ENCODE measurements at regions not wholly inside any gene's neighbourhood (a gene's known extent, or its start where the extent isn't known, plus 50 kb on each side); places are given as distances from the start of the nearest gene placed in this dataset.
"Not testable (repeated sequence)": the region's sequence is repeated elsewhere in the genome, so short reads cannot be mapped to it uniquely, and the experiment has no call there.

- ATAC-seq (no peak), DNase-seq (no peak)
- intact Hi-C loops (cut with DNase I, micrococcal nuclease) = no loop called here
Observed at GRCh38 chr16:55012793-55013192, 82.1 kb downstream of the IRX5 start.

- ATAC-seq (no peak), DNase-seq (no peak)
- intact Hi-C loops (cut with DNase I, micrococcal nuclease) = no loop called here
Observed at GRCh38 chr16:55014022-55014421, 83.4 kb downstream of the IRX5 start.

GRCh38 chr16:55015181-55015913 lies 84.7 kb downstream of the IRX5 start:
- intact Hi-C loops (cut with DNase I, micrococcal nuclease) = no loop called here
- no peak for ATAC-seq
- no peak for DNase-seq

DNA sequence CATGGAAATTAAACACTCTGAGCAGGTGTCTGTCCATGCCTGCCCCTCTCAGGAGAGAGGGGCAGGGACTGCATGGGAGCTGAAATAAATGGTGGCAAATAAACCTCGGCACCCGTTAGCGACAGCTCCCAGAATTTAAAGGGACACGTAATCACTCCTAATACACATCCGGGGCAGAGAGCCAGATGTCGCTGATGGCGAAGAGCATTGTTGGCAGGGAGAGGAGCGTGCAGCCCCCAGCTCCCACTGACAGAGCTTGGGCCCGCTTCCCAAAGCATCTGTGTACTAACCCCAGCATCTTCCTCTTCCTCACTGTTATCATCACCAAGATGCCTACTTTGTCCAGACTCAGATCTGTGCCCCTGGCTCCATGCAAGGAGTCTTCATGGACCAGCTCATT lies 85.8 kb downstream of the IRX5 start:
- ATAC-seq (no peak), DNase-seq (no peak)
- intact Hi-C loops (cut with DNase I, micrococcal nuclease) = no loop called here

DNA sequence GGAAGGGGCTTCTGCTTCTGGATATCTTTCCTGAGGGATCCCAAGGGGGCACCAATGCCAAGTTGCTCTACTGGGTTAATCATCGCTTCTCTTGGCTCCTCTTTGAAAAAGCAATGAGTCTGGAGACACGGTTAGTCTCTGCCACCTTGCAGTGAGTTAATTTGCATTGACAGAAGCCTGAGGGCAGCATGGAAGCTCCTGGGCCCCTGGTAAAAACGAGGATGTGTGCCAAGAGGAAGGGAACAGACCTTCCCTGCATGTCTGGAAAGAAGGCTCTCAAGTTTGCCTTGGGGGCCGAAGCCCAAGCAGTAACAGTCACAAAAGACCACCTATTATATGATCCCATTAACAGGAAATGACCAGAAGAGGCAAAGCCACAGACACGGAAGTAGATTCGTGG lies 86.7 kb downstream of the IRX5 start:
- DNase-seq = no peak
- no peak for ATAC-seq
- intact Hi-C loops (cut with DNase I, micrococcal nuclease) = no loop called here

- intact Hi-C loops (cut with DNase I, micrococcal nuclease) = no loop called here
- DNase-seq = no peak
- ATAC-seq = no peak
Observed at GRCh38 chr16:55018881-55019280, 88.2 kb downstream of the IRX5 start.

DNA sequence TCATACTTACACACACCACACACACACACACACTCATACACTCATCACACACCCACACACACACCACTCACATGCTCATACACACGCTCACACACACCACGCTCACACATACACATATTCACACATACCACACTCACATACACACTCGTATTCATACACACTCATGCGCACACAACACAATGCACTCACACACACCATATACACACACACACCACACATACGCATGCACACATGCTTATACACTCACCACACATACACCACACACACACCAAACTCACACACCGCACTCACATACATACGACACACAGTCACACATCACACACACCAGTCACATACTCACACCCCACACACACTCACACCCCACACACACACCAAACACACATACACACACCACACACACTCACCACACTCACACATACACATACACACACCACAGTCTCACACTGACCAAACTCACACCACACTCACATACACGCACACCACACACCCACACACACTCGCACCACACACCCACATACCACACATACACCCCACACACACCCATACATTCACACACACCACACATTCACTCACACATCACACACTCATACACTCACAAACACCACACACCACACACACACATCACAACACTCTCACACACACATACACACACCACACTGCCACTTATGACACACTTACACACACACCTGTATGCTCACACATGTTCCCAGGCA lies 88.9 kb downstream of the IRX5 start:
- intact Hi-C loops (cut with DNase I, micrococcal nuclease) = no loop called here
- DNase-seq (no peak), ATAC-seq (no peak)

GRCh38 chr16:55021595-55022475 lies 91.2 kb downstream of the IRX5 start:
- intact Hi-C loops (cut with DNase I, micrococcal nuclease) = no loop called here
- DNase-seq (peak in 1 of 2 donors; percentile 18), ATAC-seq (peak; percentile 82)

DNA sequence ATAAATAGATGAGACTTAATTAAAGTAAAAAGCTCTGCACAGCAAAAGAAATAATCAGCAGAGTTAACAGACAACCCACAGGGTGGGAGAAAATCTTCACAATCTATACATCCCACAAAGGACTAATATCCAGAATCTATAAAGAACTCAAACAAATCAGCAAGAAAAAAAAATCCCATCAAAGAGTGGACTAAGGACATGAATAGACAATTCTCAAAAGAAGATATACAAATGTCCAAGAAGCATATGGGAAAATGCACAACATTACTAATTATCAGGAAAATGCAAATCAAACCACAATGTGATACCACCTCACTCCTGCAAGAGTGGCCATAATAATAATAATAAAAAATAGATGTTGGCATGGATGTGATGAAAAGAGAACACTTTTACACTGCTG lies 96.6 kb downstream of the IRX5 start:
- intact Hi-C loops (cut with DNase I, micrococcal nuclease); ATAC-seq; DNase-seq: not testable (repeated sequence)

DNA sequence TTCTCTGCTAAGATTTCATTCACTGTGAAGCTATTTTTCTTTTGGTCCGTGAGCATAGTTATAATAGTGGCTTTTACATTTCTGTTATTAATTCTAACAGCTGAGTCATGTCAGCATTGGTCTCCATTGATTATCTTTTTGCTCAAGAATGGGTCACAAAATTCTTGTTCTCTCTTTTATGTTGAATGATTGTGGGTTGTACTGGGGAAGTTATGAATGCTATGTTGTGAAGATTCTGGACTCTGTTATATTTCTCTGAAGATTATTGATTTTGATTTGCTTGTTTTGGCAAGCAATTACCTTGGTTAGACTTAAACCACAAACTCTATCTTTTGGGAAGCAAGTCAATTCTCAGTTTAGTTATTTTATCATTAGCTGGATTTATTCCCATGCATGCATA lies 98.8 kb downstream of the IRX5 start:
- ATAC-seq (no peak), DNase-seq (no peak)
- intact Hi-C loops (cut with DNase I, micrococcal nuclease) = no loop called here

- ATAC-seq (no peak), DNase-seq (no peak)
- intact Hi-C loops (cut with DNase I, micrococcal nuclease) = no loop called here
Observed at GRCh38 chr16:55030944-55031343, 100.3 kb downstream of the IRX5 start.

GRCh38 chr16:55031481-55031880 lies 100.8 kb downstream of the IRX5 start:
- no peak for DNase-seq
- ATAC-seq = no peak
- intact Hi-C loops (cut with DNase I, micrococcal nuclease) = no loop called here

DNA sequence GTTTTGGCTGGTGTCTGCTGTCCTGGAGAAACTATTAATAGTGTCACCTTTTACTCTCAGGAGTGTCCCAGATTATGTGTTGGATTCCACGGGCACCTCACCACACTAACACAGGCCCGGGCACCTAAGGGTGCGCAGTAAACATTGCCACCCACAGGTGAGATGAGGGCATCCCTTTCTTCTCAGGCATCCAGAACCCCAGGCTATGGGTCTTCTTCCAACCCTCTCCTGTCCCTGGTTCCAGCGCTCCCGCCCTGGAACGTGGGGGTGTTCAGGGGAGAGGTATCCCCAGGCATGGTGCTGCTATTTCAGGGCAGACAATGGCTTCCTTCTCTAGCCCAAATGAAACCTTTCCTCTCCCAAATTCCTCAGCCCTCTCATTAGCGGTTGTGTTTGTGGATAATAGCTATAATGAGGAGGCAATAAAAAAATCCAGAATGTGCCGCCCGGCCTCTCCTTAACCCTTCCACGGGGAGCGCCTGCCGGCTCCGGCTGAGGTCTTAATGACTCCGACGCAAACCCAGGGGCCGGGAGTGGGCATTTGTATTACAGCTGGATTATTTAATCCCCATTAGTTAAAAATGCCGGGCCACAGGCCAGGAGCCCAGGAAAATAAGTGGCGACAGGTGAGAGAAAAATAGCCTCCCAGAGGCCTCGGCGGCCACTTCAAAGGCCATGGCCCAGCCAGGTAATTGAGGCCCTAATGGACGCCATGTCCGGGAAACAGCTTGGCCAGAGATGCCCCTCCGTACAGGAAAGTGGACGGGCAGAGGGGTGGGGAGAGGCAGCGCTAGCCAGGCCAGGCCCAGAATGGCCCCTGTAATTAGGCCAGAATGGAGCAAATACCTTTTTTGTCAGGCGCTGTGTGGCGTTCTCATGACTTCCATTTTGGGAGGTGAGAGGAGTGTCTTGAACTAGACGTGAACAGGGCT lies 102.8 kb downstream of the IRX5 start:
- DNase-seq (no peak), ATAC-seq (no peak)
- intact Hi-C loops (cut with DNase I, micrococcal nuclease) = no loop called here

DNA sequence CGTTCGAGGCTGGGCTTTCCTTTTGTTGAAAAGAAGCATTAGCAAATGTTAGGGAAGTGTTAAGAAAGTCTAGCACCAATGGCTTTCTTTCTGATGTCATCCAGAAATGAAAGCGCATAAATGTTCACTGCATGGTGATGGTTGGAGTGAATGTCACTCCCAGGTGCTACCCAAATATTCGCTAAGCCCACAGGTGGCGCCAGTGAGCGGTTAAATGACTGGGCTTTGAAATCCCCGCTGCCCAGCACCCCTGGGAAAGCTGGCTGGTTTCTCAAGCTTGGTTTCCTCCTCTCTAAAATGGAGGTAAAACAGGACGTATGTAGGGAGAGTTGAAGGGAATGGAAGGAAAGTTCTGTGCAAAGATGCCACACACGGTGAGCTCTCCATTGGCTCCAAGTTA lies 104.4 kb downstream of the IRX5 start:
- DNase-seq (peak in 1 of 2 donors; percentile 51), ATAC-seq (peak; percentile 34)

GRCh38 chr16:55035956-55036355 lies 105.3 kb downstream of the IRX5 start:
- DNase-seq (no peak), ATAC-seq (no peak)
- intact Hi-C loops (cut with DNase I, micrococcal nuclease) = no loop called here

More for the DNA sequence above, 104.4 kb downstream of the IRX5 start:
- intact Hi-C loops (cut with DNase I, micrococcal nuclease) = no loop called here

GRCh38 chr16:55036371-55036821 lies 105.7 kb downstream of the IRX5 start:
- no peak for DNase-seq
- intact Hi-C loops (cut with DNase I, micrococcal nuclease) = no loop called here
- ATAC-seq = no peak

GRCh38 chr16:55037046-55037445 lies 106.4 kb downstream of the IRX5 start:
- ATAC-seq (no peak), DNase-seq (no peak)
- intact Hi-C loops (cut with DNase I, micrococcal nuclease) = no loop called here

DNA sequence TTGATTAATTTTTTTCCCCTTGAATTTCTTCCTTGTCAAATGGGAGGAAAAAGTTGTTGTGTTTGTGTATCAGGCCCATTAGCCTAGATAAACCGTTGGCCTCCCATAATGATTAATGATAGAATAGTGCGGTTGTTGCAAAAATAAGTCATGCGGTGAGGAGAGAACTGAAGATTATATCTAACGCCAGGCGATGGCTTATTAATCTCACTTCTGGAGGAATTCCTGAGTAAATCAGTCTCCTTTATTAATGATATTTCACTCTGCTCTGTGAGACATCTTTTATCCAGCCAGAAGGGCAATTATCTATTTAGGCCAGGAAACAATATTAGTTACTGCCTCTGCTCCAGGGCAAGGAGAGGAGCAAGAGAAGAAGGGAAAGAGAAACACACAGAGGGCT lies 107.3 kb downstream of the IRX5 start:
- DNase-seq (no peak), ATAC-seq (no peak)
- intact Hi-C loops (cut with DNase I, micrococcal nuclease) = no loop called here

DNA sequence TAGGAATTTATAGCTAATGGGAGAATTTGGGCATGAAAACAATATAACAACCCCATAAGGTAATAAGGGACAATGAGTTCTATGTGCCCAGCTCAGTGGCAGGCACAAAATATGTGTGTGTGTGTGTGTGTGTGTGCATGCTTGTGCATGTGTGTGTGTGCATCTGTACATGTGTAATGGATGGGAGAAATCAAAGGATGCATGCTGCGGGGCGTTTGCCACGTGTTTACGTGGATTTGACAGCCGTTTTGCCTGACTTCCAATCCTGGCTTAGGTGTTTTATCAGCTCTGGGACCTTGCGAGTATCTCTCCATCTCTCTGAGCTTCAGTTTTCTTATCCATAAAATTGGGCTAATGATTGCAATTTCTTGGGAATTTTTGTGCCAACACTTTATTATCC lies 108.4 kb downstream of the IRX5 start:
- DNase-seq (no peak), ATAC-seq (no peak)
- intact Hi-C loops (cut with DNase I, micrococcal nuclease) = no loop called here
